HCT116 (cell line): ENCODE measurements at regions not wholly inside any gene's neighbourhood (a gene's known extent, or its start where the extent isn't known, plus 50 kb on each side); places are given as distances from the start of the nearest gene placed in this dataset.

Experiments used
- ATAC-seq: fragments of 200-7000 bp; cut with Tn5 transposase; 2 replicates; pipeline ENCODE4 v1.9.1; 2020; ENCODE audit warnings: mild to moderate bottlenecking, moderate library complexity
- BruUV-seq: library from RNA; stranded (reverse); fragments of 400-500 nt; replicated peaks from 2 replicates; lab custom pipeline; 2021; lab: Mats Ljungman, UMichigan
- CTCF ChIA-PET: fragments of 300-600 bp; sonication (Branson Sonifier 250); formaldehyde crosslinking; loops from one replicate; lab custom pipeline; 2021; ENCODE audit warnings: antibody characterized with exemption; lab: Charles Lee
- POLR2A ChIA-PET: fragments of 300-600, 350-600 bp; sonication (Branson Sonifier 250); formaldehyde crosslinking; loops from one replicate; lab custom pipeline; 2021; ENCODE audit warnings: antibody characterized with exemption; lab: Charles Lee
- RAD21 ChIA-PET, 2 experiments: fragments of 300-600 bp; sonication (Branson Sonifier 250); formaldehyde crosslinking; loops; one replicate each; lab custom pipeline; 2023; ENCODE audit warnings: low total read pairs in 2 of 2; ENCODE audit not compliant: uncharacterized antibody in 2 of 2, unreplicated experiment in 2 of 2, low non-redundant PET in 1 of 2; lab: Charles Lee
- DNase-seq: peaks from one replicate; pipeline ENCODE4 v3.0.0-alpha.2; 2010; ENCODE audit warnings: low read depth, low spot score
- H2AFZ ChIP-seq: fragments of 200-600 bp; shearing (Covaris generic), sonication (generic); 2 replicates; pipeline ENCODE4 v1.6.1; 2017; ENCODE audit warnings: low read depth, mixed run types, mixed read lengths, antibody characterized with exemption, low read length; ENCODE audit not compliant: poor library complexity, severe bottlenecking
- H3K27ac ChIP-seq: 2 replicates; pipeline ENCODE4 v1.5.1; 2012; ENCODE audit warnings: low read depth, low read length
- H3K27me3 ChIP-seq: fragments of 200-600 bp; sonication (generic); 2 replicates; pipeline ENCODE4 v1.6.1; 2016; ENCODE audit warnings: mixed run types, low read length, mixed read lengths; ENCODE audit not compliant: insufficient read depth
- H3K36me3 ChIP-seq, 2 experiments: fragments of 200-500 bp in 1 of 2; fragments of 200-600 bp in 1 of 2; sonication (Bioruptor generic) in 1 of 2; sonication (generic) in 1 of 2; 2 replicates each; pipeline versions ENCODE4 v1.5.1 to v1.6.1; 2014 to 2016; ENCODE audit warnings: low read length in 2 of 2, inconsistent platforms in 1 of 2, mixed read lengths in 1 of 2, mixed run types in 1 of 2; ENCODE audit not compliant: insufficient read depth in 2 of 2, control insufficient read depth in 1 of 2
- H3K4me1 ChIP-seq, 2 experiments: fragments of 200-600 bp in 1 of 2; sonication (generic) in 1 of 2; 2 replicates each; pipeline versions ENCODE4 v1.5.1 to v1.6.1; 2012 to 2017; ENCODE audit warnings: low read length in 2 of 2, inconsistent platforms in 1 of 2, mild to moderate bottlenecking in 1 of 2, mixed read lengths in 1 of 2, mixed run types in 1 of 2, moderate library complexity in 1 of 2; ENCODE audit not compliant: insufficient read depth in 2 of 2, control insufficient read depth in 1 of 2
- H3K4me2 ChIP-seq: fragments of 200-600 bp; sonication (generic); 2 replicates; pipeline ENCODE4 v1.6.1; 2017; ENCODE audit warnings: mixed run types, low read length, mixed read lengths
- H3K4me3 ChIP-seq, 2 experiments: fragments of 200-600 bp in 1 of 2; sonication (generic) in 1 of 2; replicated peaks in 1 of 2; 2 replicates each; pipeline ENCODE4 v1.5.1; 2011 to 2016; ENCODE audit warnings: low read length in 2 of 2, control low read depth in 1 of 2, low read depth in 1 of 2, mild to moderate bottlenecking in 1 of 2, mixed read lengths in 1 of 2, mixed run types in 1 of 2
- H3K79me2 ChIP-seq: fragments of 200-600 bp; sonication (generic); 2 replicates; pipeline ENCODE4 v1.6.1; 2017; ENCODE audit warnings: mild to moderate bottlenecking, mixed run types, low read length, moderate library complexity, mixed read lengths; ENCODE audit not compliant: insufficient read depth
- H3K9ac ChIP-seq: fragments of 200-600 bp; sonication (generic); 2 replicates; pipeline ENCODE4 v1.6.1; 2016; ENCODE audit warnings: low read length, mixed read lengths
- H3K9me2 ChIP-seq: fragments of 200-600 bp; sonication (generic), shearing (Covaris generic); 2 replicates; pipeline ENCODE4 v1.6.1; 2017; ENCODE audit warnings: mixed run types, mild to moderate bottlenecking, moderate library complexity; ENCODE audit not compliant: insufficient read depth
- H3K9me3 ChIP-seq, 2 experiments: fragments of 200-500 bp in 1 of 2; fragments of 200-600 bp in 1 of 2; sonication (Bioruptor generic) in 1 of 2; sonication (generic) in 1 of 2; 2 replicates each; pipeline ENCODE4 v1.6.1; 2014 to 2017; ENCODE audit warnings: low read length in 2 of 2, mixed read lengths in 2 of 2, inconsistent platforms in 1 of 2, low read depth in 1 of 2, mild to moderate bottlenecking in 1 of 2, mixed run types in 1 of 2, moderate library complexity in 1 of 2; ENCODE audit not compliant: control insufficient read depth in 1 of 2, insufficient read depth in 1 of 2
- H4K20me1 ChIP-seq: fragments of 200-600 bp; sonication (generic), shearing (Covaris generic); 2 replicates; pipeline ENCODE4 v1.6.1; 2017; ENCODE audit warnings: mixed run types, mild to moderate bottlenecking, moderate library complexity; ENCODE audit not compliant: insufficient read depth
- ATF3 ChIP-seq: IDR thresholded peaks from 2 replicates; pipeline ENCODE4 v1.6.1; 2012
- EGR1 ChIP-seq: IDR thresholded peaks from 2 replicates; pipeline ENCODE4 v1.6.1; 2012; ENCODE audit warnings: low read depth
- SIN3A ChIP-seq: IDR thresholded peaks from 2 replicates; pipeline ENCODE4 v1.6.1; 2012; ENCODE audit warnings: low read depth
- intact Hi-C: fragments of 100-400 bp; cut with micrococcal nuclease; formaldehyde crosslinking; loops from 2 replicates; pipeline ENCODE4 v1.10.0; 2022

GRCh38 chr3:171959532-171960089, 79.8 kb upstream of the FNDC3B start:
- ChIA-PET POLR2A (no interaction called here), CTCF (no interaction called here), RAD21 (no interaction called here)
- no peaks in the 10 kb centered on the region for H3K9me2 ChIP-seq
- DNase-seq (no peak), ATAC-seq (no peak)
- H3K27me3 ChIP-seq = no peaks in the 10 kb centered on the region
- 0 out of 2 replicates have a peak, but pooled peaks have one; percentile 12 for TF ChIP-seq EGR1
- no peak for TF ChIP-seq SIN3A
- intact Hi-C loops = loop anchor here (5.0 kb wide), 1 partner anchor 78 kb away; the partner anchor contains the start of gene FNDC3B
- no peaks in the 10 kb centered on the region for H3K79me2 ChIP-seq
- no peaks in the 10 kb centered on the region for H3K36me3 ChIP-seq
- no peak overlapping the region for H2AFZ ChIP-seq
- no peaks in the 10 kb centered on the region for H3K9me3 ChIP-seq
- H3K4me2 ChIP-seq = no peak overlapping the region
- H3K4me3 ChIP-seq = no peak overlapping the region
- BruUV-seq = no TSS peak
- H3K4me1 ChIP-seq = peaks cover 9 to 22% of the 10 kb centered on the region in 2 experiments
- no peak overlapping the region for H3K27ac ChIP-seq
- H4K20me1 ChIP-seq = no peaks in the 10 kb centered on the region
- no peak overlapping the region for H3K9ac ChIP-seq

GRCh38 chr3:171960159-171960558, 79.2 kb upstream of the FNDC3B start:
- H3K9ac ChIP-seq = no peak overlapping the region
- no peaks in the 10 kb centered on the region for H3K9me3 ChIP-seq
- H3K27me3 ChIP-seq = no peaks in the 10 kb centered on the region
- no peak overlapping the region for H3K4me3 ChIP-seq
- peak overlapping the region; percentile 70; the same call in 1 of the 2 replicates for H3K4me2 ChIP-seq
- no peaks in the 10 kb centered on the region for H3K9me2 ChIP-seq
- RAD21 ChIA-PET = no interaction called here
- no peak overlapping the region for H3K27ac ChIP-seq
- TF ChIP-seq EGR1 (no peak), ATF3 (no peak)
- H4K20me1 ChIP-seq = no peaks in the 10 kb centered on the region
- BruUV-seq = no TSS peak
- ATAC-seq (no peak), DNase-seq (no peak)
- CTCF ChIA-PET = no interaction called here
- no peaks in the 10 kb centered on the region for H3K79me2 ChIP-seq
- H2AFZ ChIP-seq = no peak overlapping the region
- peaks cover 9 to 22% of the 10 kb centered on the region in 2 experiments for H3K4me1 ChIP-seq
- POLR2A ChIA-PET = interaction anchor here (0.7 kb wide), 1 partner anchor 79 kb away, joined by 3 read pairs; no protein-coding TSS in a partner anchor
- intact Hi-C loops = loop anchor here (5.0 kb wide), 1 partner anchor 77 kb away; the partner anchor contains the start of gene FNDC3B
- H3K36me3 ChIP-seq = no peaks in the 10 kb centered on the region
